Thyroid gland (tissue), 4 donors: ENCODE measurements at regions not wholly inside any gene's neighbourhood (a gene's known extent, or its start where the extent isn't known, plus 50 kb on each side); places are given as distances from the start of the nearest gene placed in this dataset.

Experiments
- POLR2A ChIP-seq, 2 donors: fragments of 450-650 bp; IDR thresholded peaks; one replicate each; pipeline ENCODE4 v1.6.1; 2017; ENCODE audit warnings: antibody characterized with exemption in 2 of 2, mild to moderate bottlenecking in 2 of 2, moderate library complexity in 1 of 2
- TF ChIP-seq, protein P1 (sequence below), 6 experiments: fragments of 200-600 bp in 3 of 6; fragments of 450-650 bp in 3 of 6; sonication (generic) in 3 of 6; IDR thresholded peaks; one replicate each; pipeline ENCODE4 v1.5.1; 2016 to 2019; ENCODE audit warnings: antibody characterized with exemption in 6 of 6, mild to moderate bottlenecking in 2 of 6, inconsistent platforms in 1 of 6, moderate library complexity in 1 of 6

DNA sequence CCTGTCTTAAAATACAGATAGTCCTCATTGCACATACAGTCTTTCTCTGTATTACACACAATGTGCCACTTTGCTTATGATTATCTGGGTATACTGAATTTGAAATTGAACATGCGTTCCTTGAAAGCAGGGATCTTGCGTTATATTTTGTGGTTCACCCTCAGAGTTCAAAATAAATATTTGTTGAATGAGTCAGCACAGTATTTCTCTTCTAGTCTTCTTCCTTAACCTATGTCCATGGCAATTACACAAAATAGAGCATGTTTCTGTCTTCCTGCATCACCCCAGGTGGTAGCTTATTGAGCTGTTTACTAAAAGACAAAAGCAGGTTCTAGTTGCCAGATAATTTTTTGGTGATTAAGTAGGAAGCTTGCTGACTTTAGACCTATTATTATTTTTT, 272.9 kb upstream of the FERMT1 start:
- TF ChIP-seq, protein P1, sequence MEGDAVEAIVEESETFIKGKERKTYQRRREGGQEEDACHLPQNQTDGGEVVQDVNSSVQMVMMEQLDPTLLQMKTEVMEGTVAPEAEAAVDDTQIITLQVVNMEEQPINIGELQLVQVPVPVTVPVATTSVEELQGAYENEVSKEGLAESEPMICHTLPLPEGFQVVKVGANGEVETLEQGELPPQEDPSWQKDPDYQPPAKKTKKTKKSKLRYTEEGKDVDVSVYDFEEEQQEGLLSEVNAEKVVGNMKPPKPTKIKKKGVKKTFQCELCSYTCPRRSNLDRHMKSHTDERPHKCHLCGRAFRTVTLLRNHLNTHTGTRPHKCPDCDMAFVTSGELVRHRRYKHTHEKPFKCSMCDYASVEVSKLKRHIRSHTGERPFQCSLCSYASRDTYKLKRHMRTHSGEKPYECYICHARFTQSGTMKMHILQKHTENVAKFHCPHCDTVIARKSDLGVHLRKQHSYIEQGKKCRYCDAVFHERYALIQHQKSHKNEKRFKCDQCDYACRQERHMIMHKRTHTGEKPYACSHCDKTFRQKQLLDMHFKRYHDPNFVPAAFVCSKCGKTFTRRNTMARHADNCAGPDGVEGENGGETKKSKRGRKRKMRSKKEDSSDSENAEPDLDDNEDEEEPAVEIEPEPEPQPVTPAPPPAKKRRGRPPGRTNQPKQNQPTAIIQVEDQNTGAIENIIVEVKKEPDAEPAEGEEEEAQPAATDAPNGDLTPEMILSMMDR (IDR thresholded peaks at IDR 0.05) = no peak
- TF ChIP-seq POLR2A (IDR thresholded peaks at IDR 0.05) = no peak
